Neural progenitor cell (in vitro differentiated cells): ENCODE measurements at regions not wholly inside any gene's neighbourhood (a gene's known extent, or its start where the extent isn't known, plus 50 kb on each side); places are given as distances from the start of the nearest gene placed in this dataset.
"Not testable (repeated sequence)": the region's sequence is repeated elsewhere in the genome, so short reads cannot be mapped to it uniquely, and the experiment has no call there.

Experiments used
- DNase-seq: peaks from one replicate; pipeline ENCODE4 v3.0.0-alpha.2; 2016; ENCODE audit warnings: low spot score
- H2AFZ ChIP-seq: fragments of 200-600 bp; sonication (generic); replicated peaks from 2 replicates; pipeline ENCODE4 v1.6.1; 2016; ENCODE audit warnings: antibody characterized with exemption
- H3F3A ChIP-seq: fragments of 200-600 bp; sonication (generic); 2 replicates; pipeline ENCODE4 v1.6.1; 2016; ENCODE audit warnings: antibody characterized with exemption, low read depth
- H3K27ac ChIP-seq: fragments of 200-600 bp; sonication (generic); 2 replicates; pipeline ENCODE4 v1.5.1; 2016; ENCODE audit warnings: mild to moderate bottlenecking
- H3K27me3 ChIP-seq: fragments of 200-600 bp; sonication (generic); 2 replicates; pipeline ENCODE4 v1.6.1; 2016; ENCODE audit warnings: mild to moderate bottlenecking, moderate library complexity
- H3K36me3 ChIP-seq: fragments of 200-600 bp; sonication (generic); 2 replicates; pipeline ENCODE4 v1.5.1; 2016
- H3K4me1 ChIP-seq: fragments of 200-600 bp; sonication (generic); 2 replicates; pipeline ENCODE4 v1.6.1; 2016; ENCODE audit warnings: mixed run types
- H3K4me2 ChIP-seq: fragments of 200-600 bp; sonication (generic); 2 replicates; pipeline ENCODE4 v1.6.1; 2016
- H3K4me3 ChIP-seq: fragments of 200-600 bp; sonication (generic); 2 replicates; pipeline ENCODE4 v1.5.1; 2016
- H3K79me2 ChIP-seq: fragments of 200-600 bp; sonication (generic); 2 replicates; pipeline ENCODE4 v1.6.1; 2016; ENCODE audit warnings: low read depth
- H3K9ac ChIP-seq: fragments of 200-600 bp; sonication (generic); 2 replicates; pipeline ENCODE4 v1.6.1; 2016
- H3K9me3 ChIP-seq: fragments of 200-600 bp; sonication (generic); 2 replicates; pipeline ENCODE4 v1.5.1; 2016; ENCODE audit warnings: low read depth
- H4K20me1 ChIP-seq: fragments of 200-600 bp; sonication (generic); 2 replicates; pipeline ENCODE4 v1.6.1; 2016; ENCODE audit warnings: low read depth
- H3K27ac Mint-ChIP-seq: 3 replicates; pipeline ENCODE4 v1.8.0; 2021; ENCODE audit warnings: mixed read lengths
- H3K27me3 Mint-ChIP-seq: 2 replicates; pipeline ENCODE4 v1.8.0; 2022; ENCODE audit warnings: low read depth, mild to moderate bottlenecking, inconsistent platforms, moderate library complexity, mixed read lengths; ENCODE audit not compliant: insufficient read depth
- H3K36me3 Mint-ChIP-seq: 3 replicates; pipeline ENCODE4 v1.8.0; 2021; ENCODE audit warnings: mixed read lengths
- H3K4me1 Mint-ChIP-seq: 3 replicates; pipeline ENCODE4 v1.8.0; 2021; ENCODE audit warnings: mixed read lengths
- H3K4me3 Mint-ChIP-seq: 3 replicates; pipeline ENCODE4 v1.8.0; 2021; ENCODE audit warnings: mild to moderate bottlenecking, moderate library complexity, mixed read lengths
- H3K9me3 Mint-ChIP-seq: 3 replicates; pipeline ENCODE4 v1.8.0; 2020; ENCODE audit warnings: mixed read lengths

DNA sequence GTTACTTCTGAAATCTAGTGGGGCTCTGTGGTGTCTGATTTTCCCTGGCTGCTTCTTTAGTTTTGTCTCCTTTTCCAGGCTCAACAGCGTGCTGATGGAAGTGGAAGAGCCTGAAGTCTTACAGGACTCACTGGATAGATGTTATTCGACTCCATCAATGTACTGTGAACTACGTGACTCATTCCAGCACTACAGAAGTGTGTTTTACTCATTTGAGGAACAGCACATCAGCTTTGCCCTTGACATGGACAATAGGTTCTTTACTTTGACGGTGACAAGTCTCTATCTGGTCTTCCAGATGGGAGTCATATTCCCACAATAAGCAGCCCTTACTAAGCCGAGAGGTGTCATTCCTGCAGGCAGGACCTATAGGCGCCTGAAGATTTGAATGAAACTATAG lies 51.1 kb downstream of the NBPF8 start:
- not testable (repeated sequence) for H3K36me3 Mint-ChIP-seq, H3K4me2 ChIP-seq, H3K4me1 ChIP-seq, H2AFZ ChIP-seq, H3K9me3 ChIP-seq, H3F3A ChIP-seq, DNase-seq, H3K27ac ChIP-seq, H3K4me1 Mint-ChIP-seq, H3K27ac Mint-ChIP-seq, H3K4me3 ChIP-seq, H3K4me3 Mint-ChIP-seq, H3K9me3 Mint-ChIP-seq, H3K36me3 ChIP-seq, H3K27me3 ChIP-seq, H3K79me2 ChIP-seq, H3K9ac ChIP-seq, H3K27me3 Mint-ChIP-seq, H4K20me1 ChIP-seq

DNA sequence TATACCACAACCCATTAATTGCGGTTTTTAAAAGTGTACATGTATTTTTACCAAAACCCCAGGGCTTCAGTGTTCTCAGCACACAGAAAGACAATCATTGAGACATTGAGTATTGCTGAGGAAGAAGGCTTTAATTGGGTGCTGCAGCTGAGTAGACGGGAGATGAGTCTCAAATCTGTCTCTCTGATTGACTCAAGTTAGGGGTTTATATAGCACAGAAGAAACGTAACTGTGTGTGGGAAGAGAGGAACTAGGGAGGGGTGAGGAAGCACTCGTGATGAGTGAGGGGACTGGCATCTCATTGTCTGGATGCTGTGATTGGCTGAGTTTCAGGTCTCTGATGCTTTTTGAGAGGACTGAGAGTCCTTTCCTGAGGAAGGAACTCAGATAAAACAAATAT lies 62.8 kb downstream of the NBPF8 start:
- H3K36me3 Mint-ChIP-seq, DNase-seq, H3K9ac ChIP-seq, H3K4me3 Mint-ChIP-seq, H3K9me3 ChIP-seq, H3K4me1 Mint-ChIP-seq, H3K4me1 ChIP-seq, H2AFZ ChIP-seq, H3K4me2 ChIP-seq, H3K4me3 ChIP-seq, H3K27ac Mint-ChIP-seq, H3K9me3 Mint-ChIP-seq, H3K27me3 ChIP-seq, H3K36me3 ChIP-seq, H4K20me1 ChIP-seq, H3K27ac ChIP-seq, H3F3A ChIP-seq, H3K27me3 Mint-ChIP-seq, H3K79me2 ChIP-seq: not testable (repeated sequence)

DNA sequence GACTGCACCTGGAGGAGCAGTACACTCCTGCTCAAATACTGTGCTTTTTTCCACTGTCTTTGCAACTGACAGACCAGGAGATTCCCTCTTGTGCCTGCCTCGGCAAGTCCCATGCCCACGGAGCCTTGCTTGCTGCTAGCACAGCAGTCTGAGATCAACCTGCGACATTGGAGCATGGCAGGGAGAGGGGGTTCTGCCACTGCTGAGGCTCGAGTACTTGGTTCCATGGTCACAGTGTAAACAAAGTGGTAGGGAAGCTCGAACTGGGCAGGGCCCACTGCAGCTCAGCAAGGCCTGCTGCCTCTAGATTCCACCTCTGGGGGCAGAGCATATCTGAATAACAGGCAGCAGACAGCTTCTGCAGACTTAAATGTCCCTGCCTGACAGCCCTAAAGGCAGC lies 63.6 kb downstream of the NBPF8 start:
- H3K27ac Mint-ChIP-seq, H3K4me3 ChIP-seq, H3K36me3 ChIP-seq, H3K4me3 Mint-ChIP-seq, H3K27me3 ChIP-seq, H3K27ac ChIP-seq, DNase-seq, H3F3A ChIP-seq, H3K27me3 Mint-ChIP-seq, H2AFZ ChIP-seq, H4K20me1 ChIP-seq, H3K4me2 ChIP-seq, H3K4me1 ChIP-seq, H3K36me3 Mint-ChIP-seq, H3K9me3 Mint-ChIP-seq, H3K9ac ChIP-seq, H3K4me1 Mint-ChIP-seq, H3K79me2 ChIP-seq, H3K9me3 ChIP-seq: not testable (repeated sequence)

DNA sequence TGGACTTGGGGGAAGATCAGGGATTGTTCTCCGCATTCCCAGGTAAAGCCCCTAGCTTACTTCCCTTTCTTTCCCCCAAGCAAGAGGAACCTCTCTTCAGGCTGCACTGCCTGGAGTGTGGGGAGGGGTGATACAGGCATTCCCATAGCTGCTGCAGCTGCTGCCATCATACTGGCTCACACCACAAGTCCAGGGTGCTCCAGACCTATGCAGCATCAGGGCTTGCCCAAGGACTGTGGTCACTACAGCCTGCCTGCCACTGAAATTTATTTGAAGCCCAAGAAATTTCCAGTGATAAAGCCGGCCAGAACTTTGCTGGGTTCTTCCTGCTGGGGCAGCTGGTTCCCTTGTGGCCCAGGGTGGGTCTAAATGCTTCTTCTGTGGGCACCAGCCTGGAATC lies 72.7 kb downstream of the NBPF8 start:
- not testable (repeated sequence) for H2AFZ ChIP-seq, H3K4me2 ChIP-seq, H3K4me1 Mint-ChIP-seq, H3K4me3 Mint-ChIP-seq, H3K4me1 ChIP-seq, H3K4me3 ChIP-seq, H3K9me3 Mint-ChIP-seq, H3K36me3 Mint-ChIP-seq, H3K79me2 ChIP-seq, H3K9me3 ChIP-seq, H3K36me3 ChIP-seq, DNase-seq, H3K27ac Mint-ChIP-seq, H4K20me1 ChIP-seq, H3K27me3 Mint-ChIP-seq, H3K27ac ChIP-seq, H3K27me3 ChIP-seq, H3F3A ChIP-seq, H3K9ac ChIP-seq

DNA sequence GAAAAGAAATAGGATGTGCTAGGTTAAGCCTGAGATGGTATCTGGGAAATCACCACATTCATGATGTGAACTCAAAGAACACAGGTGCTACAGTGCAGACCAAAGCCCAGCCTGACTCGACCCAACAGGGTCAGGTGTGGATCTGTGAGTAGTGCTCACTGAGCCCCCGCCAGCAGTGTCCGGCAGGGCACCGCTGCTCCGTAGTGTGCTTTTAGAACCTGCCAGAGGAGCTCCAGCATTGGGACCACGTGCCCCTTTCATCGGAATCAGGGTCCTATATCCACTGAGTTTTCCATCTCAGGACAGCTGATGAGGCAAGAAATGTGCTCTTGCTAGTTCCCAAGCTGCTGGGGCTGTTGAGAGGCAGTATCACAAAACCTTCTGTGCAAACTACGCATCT lies 74.4 kb downstream of the NBPF8 start:
- not testable (repeated sequence) for H2AFZ ChIP-seq, H3K27me3 ChIP-seq, H3K9me3 Mint-ChIP-seq, H3K27me3 Mint-ChIP-seq, H3K36me3 ChIP-seq, DNase-seq, H3K4me2 ChIP-seq, H3K27ac Mint-ChIP-seq, H3K4me1 ChIP-seq, H3K27ac ChIP-seq, H3K4me1 Mint-ChIP-seq, H4K20me1 ChIP-seq, H3F3A ChIP-seq, H3K9me3 ChIP-seq, H3K36me3 Mint-ChIP-seq, H3K9ac ChIP-seq, H3K79me2 ChIP-seq, H3K4me3 ChIP-seq, H3K4me3 Mint-ChIP-seq

DNA sequence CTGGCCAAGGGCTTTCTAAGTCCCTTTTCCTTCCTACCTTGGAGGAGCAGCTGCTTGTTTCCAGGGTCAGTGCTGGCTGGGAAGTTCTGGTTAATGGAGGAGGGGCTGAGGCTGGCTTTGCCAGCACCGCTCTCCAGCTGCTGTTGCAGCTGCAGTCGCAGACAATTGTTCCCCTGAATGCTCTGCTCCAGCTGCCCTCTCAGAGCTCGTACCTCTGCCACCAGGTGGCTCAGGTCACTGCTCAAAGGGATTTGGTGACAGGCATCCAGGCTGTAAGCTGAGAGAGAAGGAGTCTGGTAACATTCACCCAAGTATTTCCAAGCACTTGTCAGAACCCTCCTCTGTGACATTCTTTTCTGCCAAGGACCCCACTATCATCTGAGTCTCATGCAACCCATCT lies 82.3 kb downstream of the NBPF8 start:
- H3K79me2 ChIP-seq, H3K27ac Mint-ChIP-seq, H3K36me3 Mint-ChIP-seq, H3F3A ChIP-seq, H3K4me1 ChIP-seq, H3K4me1 Mint-ChIP-seq, H3K9me3 Mint-ChIP-seq, H3K9ac ChIP-seq, H3K4me2 ChIP-seq, H3K4me3 Mint-ChIP-seq, H2AFZ ChIP-seq, DNase-seq, H4K20me1 ChIP-seq, H3K9me3 ChIP-seq, H3K27ac ChIP-seq, H3K36me3 ChIP-seq, H3K27me3 Mint-ChIP-seq, H3K27me3 ChIP-seq, H3K4me3 ChIP-seq: not testable (repeated sequence)

DNA sequence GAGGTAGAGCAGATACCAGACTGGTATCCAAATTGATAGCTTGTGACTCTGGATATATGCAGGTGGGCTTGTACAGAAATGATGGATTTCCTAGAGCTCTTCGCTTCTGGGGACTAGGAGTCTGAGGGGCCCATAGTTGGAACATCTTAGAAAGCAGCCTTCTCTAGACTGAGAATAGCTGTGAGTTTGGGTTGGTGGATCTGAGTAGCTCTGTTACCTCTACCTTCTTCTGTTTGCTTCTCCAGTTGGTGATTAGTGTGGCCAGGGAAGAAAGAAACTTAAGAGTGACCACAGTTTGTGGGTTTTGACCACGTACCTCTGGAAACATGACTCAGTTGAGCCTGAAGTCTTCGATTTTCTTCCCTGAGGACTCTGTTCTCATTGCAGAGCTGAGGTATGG lies 88.4 kb downstream of the NBPF8 start:
- not testable (repeated sequence) for H3K4me1 Mint-ChIP-seq, H3K4me1 ChIP-seq, H3K27me3 ChIP-seq, H3F3A ChIP-seq, H3K79me2 ChIP-seq, H3K36me3 ChIP-seq, H3K9ac ChIP-seq, H3K9me3 ChIP-seq, H3K27me3 Mint-ChIP-seq, DNase-seq, H4K20me1 ChIP-seq, H3K4me2 ChIP-seq, H2AFZ ChIP-seq, H3K36me3 Mint-ChIP-seq, H3K4me3 Mint-ChIP-seq, H3K27ac ChIP-seq, H3K9me3 Mint-ChIP-seq, H3K4me3 ChIP-seq, H3K27ac Mint-ChIP-seq

DNA sequence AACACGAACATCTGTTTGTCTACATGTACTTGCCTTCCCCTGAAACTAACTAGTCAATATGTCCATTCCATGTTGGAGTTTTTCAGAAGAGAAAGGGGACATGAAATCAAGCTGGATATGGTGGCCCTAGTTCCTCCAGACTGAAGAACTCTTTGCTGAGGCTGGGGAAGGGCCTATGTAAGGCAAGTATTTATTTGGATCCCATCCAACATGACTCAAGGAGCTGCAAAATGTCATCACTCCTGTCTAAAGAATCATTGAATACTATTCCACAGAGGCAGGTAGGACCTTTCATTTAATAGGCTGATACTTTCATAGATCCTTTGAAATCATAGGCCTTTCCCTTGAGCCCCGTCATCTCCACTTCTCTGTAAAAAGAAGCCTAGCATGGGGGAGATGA lies 91.5 kb downstream of the NBPF8 start:
- H3F3A ChIP-seq, H3K27ac ChIP-seq, H3K4me3 ChIP-seq, DNase-seq, H2AFZ ChIP-seq, H3K79me2 ChIP-seq, H3K27ac Mint-ChIP-seq, H3K4me1 Mint-ChIP-seq, H3K4me1 ChIP-seq, H3K4me3 Mint-ChIP-seq, H3K36me3 ChIP-seq, H3K9me3 Mint-ChIP-seq, H4K20me1 ChIP-seq, H3K27me3 ChIP-seq, H3K4me2 ChIP-seq, H3K9me3 ChIP-seq, H3K27me3 Mint-ChIP-seq, H3K36me3 Mint-ChIP-seq, H3K9ac ChIP-seq: not testable (repeated sequence)

DNA sequence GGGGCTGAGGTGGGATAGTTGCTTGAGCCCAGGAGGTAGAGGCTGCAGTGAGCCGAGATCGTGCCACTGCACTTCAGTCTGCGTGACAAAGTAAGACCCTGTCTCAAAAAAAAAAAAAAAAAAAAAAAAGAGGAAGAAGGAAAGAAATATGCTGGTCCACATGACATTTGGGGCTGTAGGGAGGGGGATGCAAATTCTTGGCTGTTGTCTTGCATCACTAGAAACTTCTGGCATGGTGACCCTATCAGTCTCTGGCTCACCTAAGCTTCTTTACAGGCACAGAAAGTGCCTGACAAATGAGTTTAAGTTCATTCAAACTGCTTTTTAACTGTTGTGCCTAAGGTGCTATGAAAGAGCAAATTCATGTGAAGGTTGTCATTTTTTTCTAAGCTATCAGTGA lies 93.5 kb downstream of the NBPF8 start:
- not testable (repeated sequence) for H3K9me3 Mint-ChIP-seq

More for the DNA sequence above, 93.5 kb downstream of the NBPF8 start:
- not testable (repeated sequence) for H3F3A ChIP-seq, H3K4me3 ChIP-seq, DNase-seq, H3K27me3 Mint-ChIP-seq, H3K36me3 ChIP-seq, H3K27ac Mint-ChIP-seq, H3K4me3 Mint-ChIP-seq, H3K79me2 ChIP-seq, H3K27ac ChIP-seq, H2AFZ ChIP-seq, H3K4me1 Mint-ChIP-seq, H3K36me3 Mint-ChIP-seq, H3K4me2 ChIP-seq, H3K9me3 ChIP-seq, H4K20me1 ChIP-seq, H3K9ac ChIP-seq, H3K4me1 ChIP-seq, H3K27me3 ChIP-seq
